ENCODE measurements at regions not wholly inside any gene's neighbourhood (a gene's known extent, or its start where the extent isn't known, plus 50 kb on each side); places are given as distances from the start of the nearest gene placed in this dataset.

GRCh38 chr2:194750926-194751325 lies 906.1 kb upstream of the SLC39A10 start:
- Mint-ChIP-seq H3K4me1 (ENCODE audit: unreplicated experiment) (no peaks in the 10 kb centered on the region), H3K27me3 (ENCODE audit: unreplicated experiment) (peaks cover 4% of the 10 kb centered on the region), H3K9me3 (ENCODE audit: unreplicated experiment) (no peaks in the 10 kb centered on the region), H3K4me3 (ENCODE audit: unreplicated experiment) (no peak overlapping the region), H3K27ac (ENCODE audit: unreplicated experiment) (no peak overlapping the region), H3K36me3 (ENCODE audit: unreplicated experiment) (no peaks in the 10 kb centered on the region)
- DNase-seq (ENCODE audit: extremely low spot score, unreplicated experiment), result no peak
- TF ChIP-seq, protein P1, sequence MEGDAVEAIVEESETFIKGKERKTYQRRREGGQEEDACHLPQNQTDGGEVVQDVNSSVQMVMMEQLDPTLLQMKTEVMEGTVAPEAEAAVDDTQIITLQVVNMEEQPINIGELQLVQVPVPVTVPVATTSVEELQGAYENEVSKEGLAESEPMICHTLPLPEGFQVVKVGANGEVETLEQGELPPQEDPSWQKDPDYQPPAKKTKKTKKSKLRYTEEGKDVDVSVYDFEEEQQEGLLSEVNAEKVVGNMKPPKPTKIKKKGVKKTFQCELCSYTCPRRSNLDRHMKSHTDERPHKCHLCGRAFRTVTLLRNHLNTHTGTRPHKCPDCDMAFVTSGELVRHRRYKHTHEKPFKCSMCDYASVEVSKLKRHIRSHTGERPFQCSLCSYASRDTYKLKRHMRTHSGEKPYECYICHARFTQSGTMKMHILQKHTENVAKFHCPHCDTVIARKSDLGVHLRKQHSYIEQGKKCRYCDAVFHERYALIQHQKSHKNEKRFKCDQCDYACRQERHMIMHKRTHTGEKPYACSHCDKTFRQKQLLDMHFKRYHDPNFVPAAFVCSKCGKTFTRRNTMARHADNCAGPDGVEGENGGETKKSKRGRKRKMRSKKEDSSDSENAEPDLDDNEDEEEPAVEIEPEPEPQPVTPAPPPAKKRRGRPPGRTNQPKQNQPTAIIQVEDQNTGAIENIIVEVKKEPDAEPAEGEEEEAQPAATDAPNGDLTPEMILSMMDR (IDR thresholded peaks at IDR 0.05), result no peak

DNA sequence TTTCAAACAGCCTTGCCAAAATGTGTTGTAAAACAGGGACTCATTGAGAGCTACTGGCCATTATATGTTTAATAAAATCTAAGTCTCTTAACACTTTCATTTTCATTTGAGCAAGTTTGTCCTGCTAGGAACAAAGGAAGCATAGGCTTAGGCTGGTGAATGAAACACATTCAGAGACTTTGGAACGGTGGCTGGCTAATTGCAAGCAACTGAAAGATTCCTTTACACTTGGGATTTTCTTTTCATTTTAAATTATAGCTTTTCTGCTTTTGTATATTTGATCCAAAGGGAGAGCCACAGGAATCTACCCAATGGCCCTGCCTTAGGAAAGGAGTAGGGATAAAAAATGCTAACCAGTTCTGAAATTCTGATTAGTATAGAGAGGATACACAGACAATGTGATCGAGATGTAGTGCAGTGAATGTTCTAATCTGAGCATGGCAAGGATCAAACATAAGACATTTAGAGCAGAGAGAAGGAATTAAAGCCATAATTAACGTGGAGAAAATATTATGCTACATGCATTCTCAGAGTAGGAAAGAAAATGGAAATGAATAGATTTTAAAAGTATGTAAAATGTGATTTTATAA lies 911.4 kb upstream of the SLC39A10 start:
- Mint-ChIP-seq H3K36me3 (ENCODE audit: unreplicated experiment) (no peaks in the 10 kb centered on the region), H3K4me3 (ENCODE audit: unreplicated experiment) (no peak overlapping the region), H3K27ac (ENCODE audit: unreplicated experiment) (no peak overlapping the region), H3K9me3 (ENCODE audit: unreplicated experiment) (no peaks in the 10 kb centered on the region), H3K4me1 (ENCODE audit: unreplicated experiment) (no peaks in the 10 kb centered on the region), H3K27me3 (ENCODE audit: unreplicated experiment) (peaks cover 6% of the 10 kb centered on the region)
- no peak for DNase-seq (ENCODE audit: extremely low spot score, unreplicated experiment)
- TF ChIP-seq, protein P1 (IDR thresholded peaks at IDR 0.05), result no peak

DNA sequence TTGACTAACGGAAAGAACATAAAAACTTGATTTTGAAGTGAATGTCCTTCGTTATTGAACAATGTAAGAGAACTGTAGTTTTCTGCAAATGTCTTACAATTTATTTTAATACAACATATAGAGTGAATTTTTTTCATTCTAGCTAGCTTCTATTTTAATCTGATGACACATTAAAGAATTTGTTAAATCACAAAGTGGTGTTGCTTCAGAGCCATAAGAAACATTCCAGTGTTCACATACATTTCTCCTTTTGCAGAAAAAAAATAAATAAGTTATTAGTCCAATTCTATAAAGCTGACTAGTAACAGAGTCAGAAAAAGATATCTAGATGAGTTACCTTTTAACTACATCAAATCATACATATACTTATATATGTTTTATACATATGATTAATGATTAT lies 914.3 kb upstream of the SLC39A10 start:
- no peak for DNase-seq (ENCODE audit: extremely low spot score, unreplicated experiment)
- TF ChIP-seq, protein P1 (IDR thresholded peaks at IDR 0.05), result no peak
- H3K4me3 Mint-ChIP-seq (ENCODE audit: unreplicated experiment), result no peak overlapping the region

DNA sequence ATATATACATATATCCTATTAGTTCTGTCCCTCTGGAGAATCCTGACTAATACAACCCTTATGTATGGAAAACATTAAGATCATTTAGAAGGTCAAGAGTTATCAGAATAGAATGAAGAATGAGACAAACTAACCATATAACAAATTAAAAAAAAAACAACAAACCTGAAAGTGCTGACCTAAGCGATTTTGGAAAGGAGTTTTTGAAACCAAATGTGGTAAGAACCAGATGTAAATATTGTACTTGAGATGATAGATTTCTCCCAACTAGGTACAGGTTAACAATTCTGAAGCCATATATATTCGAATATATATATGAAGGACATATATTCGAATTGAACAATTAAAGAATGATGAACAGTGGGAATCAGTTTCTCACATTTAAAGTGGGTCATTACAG lies 917.8 kb upstream of the SLC39A10 start:
- Mint-ChIP-seq H3K36me3 (ENCODE audit: unreplicated experiment) (no peaks in the 10 kb centered on the region), H3K27me3 (ENCODE audit: unreplicated experiment) (peaks cover 2% of the 10 kb centered on the region), H3K27ac (ENCODE audit: unreplicated experiment) (no peak overlapping the region), H3K4me1 (ENCODE audit: unreplicated experiment) (no peaks in the 10 kb centered on the region), H3K9me3 (ENCODE audit: unreplicated experiment) (no peaks in the 10 kb centered on the region), H3K4me3 (ENCODE audit: unreplicated experiment) (no peak overlapping the region)
- TF ChIP-seq, protein P1 (IDR thresholded peaks at IDR 0.05), result no peak
- no peak for DNase-seq (ENCODE audit: extremely low spot score, unreplicated experiment)

More for the DNA sequence above, 914.3 kb upstream of the SLC39A10 start:
- Mint-ChIP-seq H3K27me3 (ENCODE audit: unreplicated experiment) (peaks cover 2% of the 10 kb centered on the region), H3K4me1 (ENCODE audit: unreplicated experiment) (no peaks in the 10 kb centered on the region), H3K36me3 (ENCODE audit: unreplicated experiment) (no peaks in the 10 kb centered on the region), H3K27ac (ENCODE audit: unreplicated experiment) (no peak overlapping the region), H3K9me3 (ENCODE audit: unreplicated experiment) (no peaks in the 10 kb centered on the region)

DNA sequence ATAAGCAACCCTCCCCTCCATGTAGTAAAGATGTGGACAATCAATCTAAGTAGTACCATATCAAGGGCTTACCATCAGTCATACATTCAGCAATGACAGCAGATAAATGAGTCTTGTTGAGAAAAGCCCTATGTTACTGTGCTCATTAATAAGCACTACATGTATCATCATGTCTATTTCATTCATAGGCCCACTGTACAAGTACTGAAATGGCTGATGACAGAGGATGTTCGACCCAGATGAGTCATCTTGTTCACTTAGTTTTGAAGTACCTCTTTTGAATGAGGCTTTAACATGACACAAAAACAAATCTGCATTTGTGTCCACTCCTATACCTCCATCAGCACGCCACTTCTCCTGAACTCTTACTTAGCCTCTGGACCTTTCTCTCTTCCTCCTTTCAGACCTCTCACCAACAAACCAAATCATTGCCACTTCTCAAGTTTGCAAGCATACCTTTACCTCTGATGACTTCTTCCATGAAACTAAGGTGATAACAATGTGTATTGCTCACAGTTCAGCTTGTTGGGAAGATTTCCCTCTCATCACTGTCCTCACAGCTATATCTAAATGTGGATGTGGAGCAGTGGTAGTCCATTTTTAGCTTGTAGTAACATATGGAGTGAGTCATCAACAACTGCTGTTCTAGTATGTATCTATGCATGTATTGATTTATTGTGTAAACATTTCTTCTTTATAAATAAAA lies 921.0 kb upstream of the SLC39A10 start:
- Mint-ChIP-seq H3K4me1 (ENCODE audit: unreplicated experiment) (no peaks in the 10 kb centered on the region), H3K4me3 (ENCODE audit: unreplicated experiment) (no peak overlapping the region), H3K27me3 (ENCODE audit: unreplicated experiment) (no peaks in the 10 kb centered on the region), H3K36me3 (ENCODE audit: unreplicated experiment) (no peaks in the 10 kb centered on the region), H3K27ac (ENCODE audit: unreplicated experiment) (no peak overlapping the region), H3K9me3 (ENCODE audit: unreplicated experiment) (no peaks in the 10 kb centered on the region)
- no peak for DNase-seq (ENCODE audit: extremely low spot score, unreplicated experiment)
- TF ChIP-seq, protein P1 (IDR thresholded peaks at IDR 0.05), result no peak

Measured in osteocyte (in vitro differentiated cells).